Heart left ventricle (tissue), 13 donors: ENCODE measurements at regions not wholly inside any gene's neighbourhood (a gene's known extent, or its start where the extent isn't known, plus 50 kb on each side); places are given as distances from the start of the nearest gene placed in this dataset.

ENCODE experiments used
- POLR2A ChIP-seq, 2 donors: fragments of 450-650 bp; IDR thresholded peaks; one replicate each; pipeline ENCODE4 v1.6.1; 2017; ENCODE audit warnings: antibody characterized with exemption in 2 of 2, mild to moderate bottlenecking in 2 of 2, moderate library complexity in 2 of 2
- TF ChIP-seq, protein P1 (sequence below), 12 donors: fragments of 200-600 bp; sonication (generic) in 4 of 12; IDR thresholded peaks; one replicate each; pipeline versions ENCODE4 v1.5.0 to v1.8.0; 2018 to 2022; ENCODE audit warnings: antibody characterized with exemption in 12 of 12, mild to moderate bottlenecking in 5 of 12
- donor health status: ischemic (EF 13 %, LVEDD 7.1; RV severe dilation, severe dysfunction).
- donor health status: DM: no; HTN: yes; CAD: no.
- donor health status: DM: no; HTN: no; CAD: no.
- donor health status: ischemic (EF 25% LVEDD 6.9; RV normal size, moderate dysfunction).
- donor health status: ischemic (EF 25% LVEDD 5.7; RV mildly dilated, moderate dysfunction).
- donor health status: ischemic (EF 35%, LVEDD 5.7; RV mildly dilated, moderate dysfunction).
- donor health status: nonischemic (EF 11% LVEDD 7.7; RV severe dilation, severe dysfunction).
- donor health status: DM: yes; HTN: yes; CAD: no.
- donor health status: PGD.
- donor health status: ischemic (EF 29% LVEDD 5.4; RV normal size, mild dysfunction).
- donor health status: nonischemic (EF 23%, LVEDD 6.1; RV moderate dilation, normal function).

DNA sequence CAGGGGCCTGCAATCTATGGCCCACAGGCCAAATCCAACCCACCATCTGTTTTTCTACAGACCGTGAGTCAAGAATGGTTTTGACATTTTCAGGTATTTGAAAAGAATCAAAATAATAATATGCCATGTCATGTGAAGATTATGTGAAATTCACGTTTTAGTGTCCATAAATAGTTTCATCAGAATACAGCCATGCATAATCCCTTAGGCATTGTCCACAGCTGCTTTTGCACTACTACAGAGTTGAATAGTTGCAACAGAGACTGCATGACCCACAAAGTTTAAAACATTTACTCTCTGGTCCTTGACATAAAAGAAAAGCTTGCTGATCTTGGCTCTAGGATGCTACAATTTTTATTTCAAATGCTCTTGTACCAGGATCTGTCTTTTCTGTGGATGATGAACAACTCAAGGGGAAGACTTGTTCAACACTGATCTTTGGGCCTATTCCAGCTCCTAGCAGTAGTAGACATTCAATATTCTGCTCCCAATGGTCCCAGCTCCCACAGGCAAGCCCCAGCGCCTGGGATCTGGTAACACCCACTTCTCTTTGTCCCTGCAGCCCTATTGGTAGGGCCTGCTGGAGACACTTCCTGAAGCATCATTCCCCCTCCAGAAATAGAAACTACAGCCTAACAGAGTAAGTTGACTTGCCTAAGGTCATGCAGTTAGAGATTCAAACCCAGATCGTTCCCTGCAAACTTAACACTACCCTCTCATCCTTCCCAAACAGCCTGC lies 76.9 kb downstream of the MRPL46 start:
- TF ChIP-seq, protein P1, sequence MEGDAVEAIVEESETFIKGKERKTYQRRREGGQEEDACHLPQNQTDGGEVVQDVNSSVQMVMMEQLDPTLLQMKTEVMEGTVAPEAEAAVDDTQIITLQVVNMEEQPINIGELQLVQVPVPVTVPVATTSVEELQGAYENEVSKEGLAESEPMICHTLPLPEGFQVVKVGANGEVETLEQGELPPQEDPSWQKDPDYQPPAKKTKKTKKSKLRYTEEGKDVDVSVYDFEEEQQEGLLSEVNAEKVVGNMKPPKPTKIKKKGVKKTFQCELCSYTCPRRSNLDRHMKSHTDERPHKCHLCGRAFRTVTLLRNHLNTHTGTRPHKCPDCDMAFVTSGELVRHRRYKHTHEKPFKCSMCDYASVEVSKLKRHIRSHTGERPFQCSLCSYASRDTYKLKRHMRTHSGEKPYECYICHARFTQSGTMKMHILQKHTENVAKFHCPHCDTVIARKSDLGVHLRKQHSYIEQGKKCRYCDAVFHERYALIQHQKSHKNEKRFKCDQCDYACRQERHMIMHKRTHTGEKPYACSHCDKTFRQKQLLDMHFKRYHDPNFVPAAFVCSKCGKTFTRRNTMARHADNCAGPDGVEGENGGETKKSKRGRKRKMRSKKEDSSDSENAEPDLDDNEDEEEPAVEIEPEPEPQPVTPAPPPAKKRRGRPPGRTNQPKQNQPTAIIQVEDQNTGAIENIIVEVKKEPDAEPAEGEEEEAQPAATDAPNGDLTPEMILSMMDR (IDR thresholded peaks at IDR 0.05): no peak
- no peak for TF ChIP-seq POLR2A (IDR thresholded peaks at IDR 0.05)
